OCI-LY3 (cell line): ENCODE measurements at regions not wholly inside any gene's neighbourhood (a gene's known extent, or its start where the extent isn't known, plus 50 kb on each side); places are given as distances from the start of the nearest gene placed in this dataset.

ENCODE experiments used
- H2AFZ ChIP-seq: fragments of 200-600, 300-600 bp; shearing (Covaris generic); 2 replicates; pipeline ENCODE4 v1.6.0; 2014; ENCODE audit warnings: antibody characterized with exemption, low read depth, low read length
- H3K27ac ChIP-seq: fragments of 200-600, 300-600 bp; sonication (generic); 2 replicates; pipeline ENCODE4 v1.5.1; 2014; ENCODE audit warnings: mild to moderate bottlenecking, low read length, moderate library complexity, mixed read lengths
- H3K27me3 ChIP-seq: fragments of 200-600, 300-600 bp; sonication (generic); 2 replicates; pipeline ENCODE4 v1.6.1; 2014; ENCODE audit warnings: low read depth, low read length, mixed read lengths
- H3K36me3 ChIP-seq: fragments of 200-600, 300-600 bp; sonication (generic); replicated peaks from 2 replicates; pipeline ENCODE3; 2014; ENCODE audit warnings: low read depth, low read length, mixed read lengths
- H3K4me1 ChIP-seq: fragments of 300-600, 200-600 bp; sonication (generic); 2 replicates; pipeline ENCODE4 v1.6.1; 2014; ENCODE audit warnings: low read length, mixed read lengths
- H3K4me2 ChIP-seq: fragments of 200-600, 300-600 bp; sonication (generic); 2 replicates; pipeline ENCODE4 v1.6.1; 2014; ENCODE audit warnings: low read length, mixed read lengths
- H3K4me3 ChIP-seq: fragments of 300-600, 200-600 bp; sonication (generic); 2 replicates; pipeline ENCODE4 v1.5.1; 2014; ENCODE audit warnings: antibody characterized with exemption, mild to moderate bottlenecking, low read length, moderate library complexity
- H3K79me2 ChIP-seq: fragments of 300-600, 200-600 bp; shearing (Covaris generic); 2 replicates; pipeline ENCODE4 v1.6.1; 2014; ENCODE audit warnings: mild to moderate bottlenecking, low read length, mixed read lengths
- H3K9ac ChIP-seq: fragments of 300-600, 200-600 bp; shearing (Covaris generic); 2 replicates; pipeline ENCODE4 v1.6.0; 2014; ENCODE audit warnings: mild to moderate bottlenecking, low read length, moderate library complexity
- H3K9me3 ChIP-seq: fragments of 200-600, 300-600 bp; shearing (Covaris generic); 2 replicates; pipeline ENCODE4 v1.6.1; 2014; ENCODE audit warnings: low read length, mixed read lengths; ENCODE audit not compliant: insufficient read depth
- H4K20me1 ChIP-seq: fragments of 200-600, 300-600 bp; sonication (generic); 2 replicates; pipeline ENCODE4 v1.6.1; 2016; ENCODE audit warnings: low read length, mixed read lengths; ENCODE audit not compliant: insufficient read depth
- CTCF ChIP-seq: fragments of 200-600, 300-600 bp; sonication (generic); IDR thresholded peaks from 2 replicates; pipeline ENCODE4 v1.5.1; 2014; ENCODE audit warnings: antibody characterized with exemption, low read length, low read depth
- EZH2phosphoT487 ChIP-seq: fragments of 200-600 bp; shearing (Covaris generic); IDR thresholded peaks from 2 replicates; pipeline ENCODE4 v1.6.1; 2018; ENCODE audit warnings: antibody characterized with exemption, mixed run types, low read depth

DNA sequence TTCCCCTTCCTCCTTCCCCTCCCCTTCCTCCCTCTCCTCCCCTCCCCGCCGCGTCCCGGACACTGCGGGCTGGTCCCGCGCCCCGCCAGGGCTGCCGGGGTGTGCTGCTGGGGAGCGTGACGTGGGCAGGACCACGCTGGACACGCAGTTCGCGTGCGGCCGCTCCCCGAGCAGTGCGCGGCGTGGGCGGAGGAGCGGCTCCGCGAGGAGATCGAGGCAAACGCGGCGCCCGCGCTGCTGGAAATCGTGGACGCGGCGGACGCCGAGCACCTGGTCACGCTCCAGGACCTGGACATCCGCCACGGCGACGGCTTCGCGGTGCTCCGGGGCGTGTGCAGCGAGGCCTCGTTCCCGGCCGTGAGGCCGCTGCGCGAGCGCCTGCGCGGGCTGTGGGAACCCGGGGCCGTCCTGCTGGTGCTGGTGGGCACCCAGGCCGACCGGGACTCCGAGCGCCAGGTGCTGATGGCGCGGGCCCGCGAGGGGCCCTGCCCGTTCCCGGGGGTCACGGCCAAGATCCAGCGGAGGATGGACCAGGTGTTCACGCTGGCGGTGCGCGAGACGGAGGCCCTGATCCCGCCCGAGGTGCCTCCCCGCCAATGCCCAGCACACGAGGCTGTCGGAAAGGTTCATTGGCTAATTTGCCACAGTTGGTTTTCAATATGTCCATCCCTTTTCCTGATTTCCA is 84.3 kb downstream of the TNFAIP2 start:
- no peaks in the 10 kb centered on the region for H3K36me3 ChIP-seq
- no peaks in the 10 kb centered on the region for H4K20me1 ChIP-seq
- no peak overlapping the region for H3K4me3 ChIP-seq
- H3K9me3 ChIP-seq, result no peaks in the 10 kb centered on the region
- no peak overlapping the region for H3K4me2 ChIP-seq
- no peaks in the 10 kb centered on the region for H3K4me1 ChIP-seq
- no peak overlapping the region for H3K9ac ChIP-seq
- H3K27ac ChIP-seq, result no peak overlapping the region
- TF ChIP-seq EZH2phosphoT487, result no peak
- TF ChIP-seq CTCF, result no peak
- H3K79me2 ChIP-seq, result no peaks in the 10 kb centered on the region
- H3K27me3 ChIP-seq, result peaks cover 2% of the 10 kb centered on the region; the same call in 1 of the 2 replicates
- H2AFZ ChIP-seq, result no peak overlapping the region

DNA sequence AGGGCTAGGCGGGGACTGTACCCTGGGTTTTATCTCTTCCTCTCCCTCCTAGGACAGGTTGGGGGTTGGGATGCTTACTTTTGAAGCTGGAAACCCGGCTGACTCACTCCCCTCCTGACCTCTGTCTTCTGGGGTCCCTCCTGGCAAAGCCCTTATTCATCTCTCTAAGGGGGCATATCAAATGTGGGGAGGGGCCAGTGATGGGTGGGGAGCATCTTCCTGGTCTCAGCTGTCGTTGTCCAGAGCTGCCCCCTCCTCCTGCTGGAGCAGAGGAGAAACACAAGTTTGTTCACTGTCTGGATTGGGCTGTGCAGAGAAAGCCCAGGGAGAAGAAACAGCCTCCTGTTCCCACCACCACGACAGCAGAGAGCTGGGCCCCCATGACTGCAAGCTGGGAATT is 85.8 kb downstream of the TNFAIP2 start:
- TF ChIP-seq EZH2phosphoT487, result no peak
- TF ChIP-seq CTCF, result no peak
- Histone ChIP-seq H3K4me2 (no peak overlapping the region), H3K27me3 (peaks cover 4% of the 10 kb centered on the region; the same call in 1 of the 2 replicates), H3K4me3 (no peak overlapping the region), H4K20me1 (no peaks in the 10 kb centered on the region), H3K4me1 (no peaks in the 10 kb centered on the region), H3K9me3 (no peaks in the 10 kb centered on the region), H3K9ac (no peak overlapping the region), H2AFZ (no peak overlapping the region), H3K36me3 (no peaks in the 10 kb centered on the region), H3K79me2 (no peaks in the 10 kb centered on the region), H3K27ac (no peak overlapping the region)

- Histone ChIP-seq H3K79me2 (no peaks in the 10 kb centered on the region), H3K27ac (no peak overlapping the region), H3K36me3 (no peaks in the 10 kb centered on the region), H4K20me1 (no peaks in the 10 kb centered on the region), H3K4me1 (no peaks in the 10 kb centered on the region), H3K4me2 (no peak overlapping the region), H3K9me3 (no peaks in the 10 kb centered on the region), H3K9ac (no peak overlapping the region), H3K27me3 (peaks cover 4% of the 10 kb centered on the region; the same call in 1 of the 2 replicates), H3K4me3 (no peak overlapping the region), H2AFZ (no peak overlapping the region)
- TF ChIP-seq CTCF, result no peak
- no peak for TF ChIP-seq EZH2phosphoT487
These were observed 86.2 kb downstream of the TNFAIP2 start for GRCh38 chr14:103209506-103209905.

DNA sequence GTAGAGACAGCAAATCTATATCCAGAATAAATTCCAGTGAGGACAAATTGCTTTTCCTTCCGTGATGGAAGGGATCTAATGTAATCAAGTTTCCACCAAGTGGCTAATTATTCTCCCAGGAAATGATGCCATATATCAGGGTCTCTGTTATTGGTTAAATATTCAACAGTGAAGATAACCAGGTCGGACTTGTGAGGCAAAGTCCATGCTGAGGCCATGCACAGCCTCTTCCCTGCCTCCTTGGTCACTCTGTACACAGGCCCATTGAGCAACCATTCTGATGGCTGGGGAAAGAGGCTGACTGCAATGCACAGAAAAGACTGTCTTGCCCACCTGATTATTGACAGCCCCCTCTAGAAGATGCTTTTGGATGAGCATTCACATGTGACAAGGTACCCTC is 90.1 kb downstream of the TNFAIP2 start:
- no peaks in the 10 kb centered on the region for H3K4me1 ChIP-seq
- no peak overlapping the region for H3K4me3 ChIP-seq
- H3K4me2 ChIP-seq, result no peak overlapping the region
- no peaks in the 10 kb centered on the region for H4K20me1 ChIP-seq
- no peak overlapping the region for H2AFZ ChIP-seq
- H3K36me3 ChIP-seq, result no peaks in the 10 kb centered on the region
- H3K27me3 ChIP-seq, result peaks cover 4% of the 10 kb centered on the region; the same call in 1 of the 2 replicates
- no peak for TF ChIP-seq CTCF
- TF ChIP-seq EZH2phosphoT487, result no peak
- H3K27ac ChIP-seq, result no peak overlapping the region
- no peaks in the 10 kb centered on the region; the same call in 1 of the 2 replicates for H3K9me3 ChIP-seq
- no peak overlapping the region for H3K9ac ChIP-seq
- no peaks in the 10 kb centered on the region for H3K79me2 ChIP-seq
